Neural cell (in vitro differentiated cells): ENCODE measurements at regions not wholly inside any gene's neighbourhood (a gene's known extent, or its start where the extent isn't known, plus 50 kb on each side); places are given as distances from the start of the nearest gene placed in this dataset.
"Not testable (repeated sequence)": the region's sequence is repeated elsewhere in the genome, so short reads cannot be mapped to it uniquely, and the experiment has no call there.

ENCODE experiments used
- H2AFZ ChIP-seq: fragments of 200-600, 300-800 bp; sonication (generic), shearing (Covaris generic); 2 replicates; pipeline ENCODE4 v1.6.0; 2014; ENCODE audit warnings: low read depth, mild to moderate bottlenecking, antibody characterized with exemption, low read length, moderate library complexity
- H3F3A ChIP-seq: fragments of 200-600 bp; shearing (Covaris generic); 2 replicates; pipeline ENCODE4 v1.6.1; 2016; ENCODE audit warnings: mild to moderate bottlenecking, moderate library complexity, mixed read lengths, antibody characterized with exemption, low read length; ENCODE audit not compliant: insufficient read depth, poor library complexity, severe bottlenecking
- H3K27ac ChIP-seq: fragments of 200-600, 300-800 bp; sonication (generic), shearing (Covaris generic); 2 replicates; pipeline ENCODE4 v1.5.1; 2014; ENCODE audit warnings: mild to moderate bottlenecking, low read length, moderate library complexity
- H3K27me3 ChIP-seq: fragments of 300-800, 200-600 bp; sonication (generic), shearing (Covaris generic); 2 replicates; pipeline ENCODE4 v1.6.0; 2014; ENCODE audit warnings: mild to moderate bottlenecking, low read depth, low read length, moderate library complexity; ENCODE audit not compliant: insufficient read depth
- H3K36me3 ChIP-seq: fragments of 300-800, 200-600 bp; sonication (generic), shearing (Covaris generic); 2 replicates; pipeline ENCODE4 v1.5.1; 2014; ENCODE audit warnings: mild to moderate bottlenecking, antibody characterized with exemption, low read length, moderate library complexity; ENCODE audit not compliant: insufficient read depth
- H3K4me2 ChIP-seq: fragments of 300-800, 200-600 bp; sonication (generic), shearing (Covaris generic); 2 replicates; pipeline ENCODE4 v1.6.0; 2014; ENCODE audit warnings: mild to moderate bottlenecking, low read length
- H3K4me3 ChIP-seq: fragments of 300-800, 200-600 bp; sonication (generic), shearing (Covaris generic); 2 replicates; pipeline ENCODE4 v1.5.1; 2014; ENCODE audit warnings: mild to moderate bottlenecking, low read length, moderate library complexity
- H3K79me2 ChIP-seq: fragments of 200-600 bp; shearing (Covaris generic); replicated peaks from 2 replicates; pipeline ENCODE4 v1.6.0; 2014; ENCODE audit warnings: mild to moderate bottlenecking, low read length, moderate library complexity; ENCODE audit not compliant: insufficient read depth
- H3K9ac ChIP-seq: fragments of 300-800, 200-600 bp; sonication (generic), shearing (Covaris generic); 2 replicates; pipeline ENCODE4 v1.6.1; 2016; ENCODE audit warnings: mild to moderate bottlenecking, low read length, mixed read lengths
- H3K9me2 ChIP-seq: fragments of 200-600 bp; shearing (Covaris generic); 2 replicates; pipeline ENCODE4 v1.6.1; 2016; ENCODE audit warnings: mild to moderate bottlenecking, low read length, mixed read lengths; ENCODE audit not compliant: insufficient read depth
- H3K9me3 ChIP-seq: fragments of 200-600, 300-800 bp; sonication (generic), shearing (Covaris generic); 2 replicates; pipeline ENCODE4 v1.6.1; 2016; ENCODE audit warnings: mild to moderate bottlenecking, mixed run types, low read length, moderate library complexity, mixed read lengths
- H4K20me1 ChIP-seq: fragments of 200-600 bp; shearing (Covaris generic); 2 replicates; pipeline ENCODE4 v1.6.1; 2016; ENCODE audit warnings: mild to moderate bottlenecking, mixed run types; ENCODE audit not compliant: insufficient read depth
- CTCF ChIP-seq: fragments of 450-650 bp; IDR thresholded peaks from 2 replicates; pipeline ENCODE4 v1.5.1; 2014; ENCODE audit warnings: antibody characterized with exemption, mild to moderate bottlenecking, moderate library complexity; ENCODE audit not compliant: poor library complexity, severe bottlenecking
- EP300 ChIP-seq: fragments of 450-650 bp; conservative IDR thresholded peaks from 2 replicates; pipeline ENCODE4 v1.6.1; 2014; ENCODE audit warnings: antibody characterized with exemption, mild to moderate bottlenecking, moderate library complexity; ENCODE audit not compliant: poor library complexity, severe bottlenecking
- EZH2 ChIP-seq: fragments of 200-600, 300-800 bp; shearing (Covaris generic), sonication (generic); IDR thresholded peaks from 2 replicates; pipeline ENCODE4 v1.6.1; 2014; ENCODE audit warnings: antibody characterized with exemption, low read length, borderline replicate concordance, mild to moderate bottlenecking; ENCODE audit not compliant: insufficient read depth, poor library complexity, severe bottlenecking
- MXI1 ChIP-seq: fragments of 450-650 bp; conservative IDR thresholded peaks from 2 replicates; pipeline ENCODE4 v1.6.1; 2014; ENCODE audit warnings: antibody characterized with exemption, mild to moderate bottlenecking; ENCODE audit not compliant: poor library complexity, severe bottlenecking
- POLR2AphosphoS5 ChIP-seq: IDR thresholded peaks from 2 replicates; pipeline ENCODE4 v1.6.1; 2012
- RAD21 ChIP-seq: fragments of 450-650 bp; conservative IDR thresholded peaks from 2 replicates; pipeline ENCODE4 v1.6.1; 2014; ENCODE audit warnings: antibody characterized with exemption, mild to moderate bottlenecking, moderate library complexity
- REST ChIP-seq: IDR thresholded peaks from 2 replicates; pipeline ENCODE4 v1.6.1; 2012; ENCODE audit warnings: borderline replicate concordance
- SMC3 ChIP-seq: fragments of 450-650 bp; conservative IDR thresholded peaks from 2 replicates; pipeline ENCODE4 v1.6.1; 2014; ENCODE audit warnings: antibody characterized with exemption, mild to moderate bottlenecking, moderate library complexity; ENCODE audit not compliant: poor library complexity
- TAF1 ChIP-seq: IDR thresholded peaks from 2 replicates; pipeline ENCODE4 v1.6.1; 2012; ENCODE audit warnings: low read depth

GRCh38 chr11:95412074-95412473 is 181.1 kb upstream of the SESN3 start:
- H3K27ac ChIP-seq = no peak overlapping the region
- no peak overlapping the region for H3K4me2 ChIP-seq
- H3K9me3 ChIP-seq = no peaks in the 10 kb centered on the region
- H3K9ac ChIP-seq = no peak overlapping the region
- H2AFZ ChIP-seq = no peak overlapping the region
- H3K27me3 ChIP-seq = no peaks in the 10 kb centered on the region
- no peaks in the 10 kb centered on the region for H3F3A ChIP-seq
- no peak overlapping the region for H3K4me3 ChIP-seq
- no peak for TF ChIP-seq CTCF
- TF ChIP-seq EP300 = no peak
- no peak for TF ChIP-seq TAF1
- TF ChIP-seq SMC3 = no peak
- TF ChIP-seq RAD21 = no peak
- no peak for TF ChIP-seq MXI1
- TF ChIP-seq REST = no peak
- no peak for TF ChIP-seq POLR2AphosphoS5
- TF ChIP-seq EZH2 = no peak
- H3K36me3 ChIP-seq = no peaks in the 10 kb centered on the region
- H3K9me2 ChIP-seq = no peaks in the 10 kb centered on the region
- no peaks in the 10 kb centered on the region for H3K79me2 ChIP-seq
- no peaks in the 10 kb centered on the region for H4K20me1 ChIP-seq

GRCh38 chr11:95410707-95411106 is 179.7 kb upstream of the SESN3 start:
- H3K36me3 ChIP-seq, H3F3A ChIP-seq, H3K4me3 ChIP-seq, H3K9me2 ChIP-seq, H3K79me2 ChIP-seq, H2AFZ ChIP-seq, H4K20me1 ChIP-seq, H3K27me3 ChIP-seq, H3K9ac ChIP-seq, H3K27ac ChIP-seq, H3K9me3 ChIP-seq, H3K4me2 ChIP-seq: not testable (repeated sequence)

GRCh38 chr11:95406271-95406670 is 175.3 kb upstream of the SESN3 start:
- H3K79me2 ChIP-seq = no peaks in the 10 kb centered on the region
- no peak overlapping the region for H3K27ac ChIP-seq
- H3K36me3 ChIP-seq = no peaks in the 10 kb centered on the region
- no peak overlapping the region for H3K4me2 ChIP-seq
- no peaks in the 10 kb centered on the region for H4K20me1 ChIP-seq
- H3F3A ChIP-seq = no peaks in the 10 kb centered on the region
- no peaks in the 10 kb centered on the region for H3K9me3 ChIP-seq
- no peaks in the 10 kb centered on the region for H3K9me2 ChIP-seq
- H3K9ac ChIP-seq = no peak overlapping the region
- no peak overlapping the region for H3K4me3 ChIP-seq
- TF ChIP-seq MXI1 (no peak), RAD21 (no peak)
- no peaks in the 10 kb centered on the region for H3K27me3 ChIP-seq
- H2AFZ ChIP-seq = no peak overlapping the region
